ENCODE measurements at regions not wholly inside any gene's neighbourhood (a gene's known extent, or its start where the extent isn't known, plus 50 kb on each side); places are given as distances from the start of the nearest gene placed in this dataset.

DNA sequence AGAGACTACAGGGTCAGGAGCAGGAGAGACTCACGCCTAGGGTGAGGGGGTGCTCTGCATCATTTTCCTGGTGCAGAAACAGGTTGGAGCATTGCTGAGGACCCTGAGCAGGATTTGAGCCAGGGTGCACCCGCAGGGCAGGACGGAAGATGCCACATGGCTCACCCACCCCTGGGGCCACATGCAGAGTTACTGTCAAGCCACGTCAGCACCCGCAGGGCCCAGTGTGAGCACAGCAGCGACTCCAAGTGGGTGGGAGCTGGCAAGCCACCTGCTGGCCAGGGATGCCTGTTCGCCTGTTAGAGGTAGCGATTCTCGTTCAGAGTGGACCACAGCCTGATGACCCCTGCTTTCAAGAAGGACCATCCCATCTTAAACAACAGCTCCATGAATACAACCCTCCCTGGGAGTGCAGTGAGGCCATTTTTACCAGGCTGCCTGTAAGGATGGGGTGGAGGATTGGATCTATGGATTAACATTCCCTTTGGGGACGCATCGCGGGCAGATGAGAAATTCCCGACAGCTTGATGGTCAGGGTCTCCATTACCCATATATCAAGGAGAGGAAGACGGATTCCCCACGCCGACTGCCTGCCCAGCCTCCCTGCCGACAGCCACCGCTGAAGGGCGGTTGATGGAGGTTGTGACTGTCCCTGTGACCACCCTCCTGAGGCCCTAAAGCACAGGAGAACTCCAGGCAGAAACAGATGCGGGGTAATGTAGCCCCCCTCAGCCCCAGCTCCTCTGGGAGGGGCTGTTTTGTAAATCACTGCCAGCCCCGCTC is 101.1 kb upstream of the RET start:
- no peak for TF ChIP-seq CTCF (IDR thresholded peaks at IDR 0.05)
- no peak overlapping the region for H3K4me3 ChIP-seq
- H3K9me3 ChIP-seq, result no peaks in the 10 kb centered on the region
- peaks cover 2% of the 10 kb centered on the region for H3K27me3 ChIP-seq (ENCODE audit: low read depth)
- no peaks in the 10 kb centered on the region for H3K4me1 ChIP-seq
- no peaks in the 10 kb centered on the region for H3K36me3 ChIP-seq
- intact Hi-C loops (cut with DNase I), result no loop called here
- DNase-seq (no peak), ATAC-seq (no peak)
- H3K27ac ChIP-seq, result no peak overlapping the region

DNA sequence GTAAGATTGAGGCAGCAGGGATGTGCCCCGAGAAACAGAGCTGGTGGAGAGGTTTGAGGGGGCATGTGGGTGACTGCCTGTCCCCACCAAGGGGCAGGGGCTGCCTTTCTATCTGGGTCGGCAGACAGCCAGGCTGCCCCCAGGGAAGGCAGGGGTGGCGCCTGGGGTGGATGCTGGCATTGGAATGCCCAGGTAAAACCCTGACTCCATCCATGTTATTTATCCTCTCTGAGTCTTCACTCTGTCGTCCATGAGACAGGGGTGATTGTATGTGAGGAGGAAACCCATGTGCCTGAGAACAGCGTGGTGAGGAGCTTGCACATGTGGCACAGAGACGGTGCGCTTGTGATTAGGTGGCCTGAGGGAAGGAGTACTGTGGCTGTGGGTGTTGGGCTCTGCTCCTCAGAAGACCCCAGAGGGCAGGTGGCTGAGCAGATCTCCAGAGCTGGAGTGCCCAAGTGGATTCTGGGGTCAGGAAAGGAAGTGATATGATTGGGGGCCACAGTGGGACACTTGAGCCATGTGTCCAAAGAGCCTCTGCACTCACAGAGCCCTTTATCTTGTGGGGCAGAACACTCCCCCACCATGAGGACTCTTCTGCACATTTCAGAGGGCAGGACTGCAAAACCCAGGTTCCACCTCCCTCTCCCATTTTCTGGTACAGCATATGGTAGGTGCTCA is 100.4 kb upstream of the RET start:
- Histone ChIP-seq H3K9me3 (no peaks in the 10 kb centered on the region), H3K27ac (no peak overlapping the region), H3K4me1 (no peaks in the 10 kb centered on the region), H3K36me3 (no peaks in the 10 kb centered on the region), H3K4me3 (no peak overlapping the region), H3K27me3 (ENCODE audit: low read depth) (no peaks in the 10 kb centered on the region)
- intact Hi-C loops (cut with DNase I), result no loop called here
- no peak for DNase-seq
- no peak for ATAC-seq
- no peak for TF ChIP-seq CTCF (IDR thresholded peaks at IDR 0.05)

GRCh38 chr10:42977032-42977416 is 99.8 kb upstream of the RET start:
- Histone ChIP-seq H3K27ac (no peak overlapping the region), H3K36me3 (no peaks in the 10 kb centered on the region), H3K9me3 (no peaks in the 10 kb centered on the region), H3K4me3 (no peak overlapping the region), H3K27me3 (ENCODE audit: low read depth) (no peaks in the 10 kb centered on the region), H3K4me1 (no peaks in the 10 kb centered on the region)
- TF ChIP-seq CTCF (IDR thresholded peaks at IDR 0.05), result no peak
- ATAC-seq (no peak), DNase-seq (peak; percentile 20)
- intact Hi-C loops (cut with DNase I), result no loop called here

DNA sequence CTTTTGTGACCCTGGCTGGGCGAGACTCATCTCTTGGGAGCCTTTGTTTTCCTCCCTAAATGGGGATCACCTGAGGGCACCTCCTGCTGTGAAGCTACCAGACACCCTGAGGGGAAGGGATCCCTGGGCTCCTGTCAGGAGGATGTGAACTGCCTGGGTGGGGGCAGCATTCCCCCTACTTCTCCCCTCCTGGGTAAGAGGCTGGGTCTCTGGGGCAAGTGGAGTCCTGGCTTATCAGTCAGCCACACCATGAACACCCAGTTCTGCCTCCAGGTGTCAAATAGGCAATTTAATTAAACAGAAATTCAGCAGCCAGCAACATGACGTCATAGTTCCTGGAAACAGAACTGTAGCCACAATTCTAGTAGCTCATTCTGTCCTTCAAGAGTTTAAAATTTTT is 97.7 kb upstream of the RET start:
- Histone ChIP-seq H3K27me3 (ENCODE audit: low read depth) (no peaks in the 10 kb centered on the region), H3K4me3 (no peak overlapping the region), H3K27ac (no peak overlapping the region), H3K4me1 (no peaks in the 10 kb centered on the region), H3K9me3 (no peaks in the 10 kb centered on the region), H3K36me3 (no peaks in the 10 kb centered on the region)
- ATAC-seq (no peak), DNase-seq (no peak)
- intact Hi-C loops (cut with DNase I), result no loop called here
- no peak for TF ChIP-seq CTCF (IDR thresholded peaks at IDR 0.05)

DNA sequence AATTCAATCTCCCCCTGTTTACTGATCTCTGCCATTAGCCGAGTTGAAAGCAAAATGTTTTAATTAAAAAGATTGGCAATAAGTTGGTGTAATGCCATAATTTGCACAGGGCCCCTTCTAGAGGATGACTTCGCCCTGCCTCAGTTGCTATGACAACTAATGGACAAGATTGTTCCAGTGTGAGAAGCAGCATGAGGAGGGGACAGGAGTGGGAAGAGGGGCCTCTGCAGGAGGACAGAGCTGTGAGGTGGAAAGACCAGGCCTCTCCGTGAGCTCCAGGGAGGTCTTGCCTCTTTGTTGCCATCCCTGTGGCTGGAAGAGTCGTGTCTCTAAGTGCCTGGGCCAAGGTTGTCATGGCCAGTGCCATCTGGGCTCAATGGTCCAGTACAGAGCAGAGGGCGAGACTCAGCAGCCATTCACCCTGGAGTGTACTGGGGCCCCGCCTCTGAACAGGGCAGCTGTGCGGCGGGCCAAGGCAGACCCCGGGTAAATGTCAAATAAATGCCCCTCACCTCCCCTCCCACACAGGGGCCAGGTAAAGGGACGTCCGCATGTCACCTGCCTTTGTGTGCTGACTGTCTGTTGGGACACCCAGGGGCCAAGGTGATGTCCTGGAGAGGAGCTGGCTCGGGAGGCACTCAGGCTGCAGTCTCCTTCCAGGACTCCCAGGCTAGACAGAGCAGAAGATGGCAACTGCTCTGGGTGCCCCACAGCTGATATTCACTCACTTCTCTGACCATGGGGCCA is 97.0 kb upstream of the RET start:
- intact Hi-C loops (cut with DNase I), result no loop called here
- no peak overlapping the region for H3K27ac ChIP-seq
- no peaks in the 10 kb centered on the region for H3K27me3 ChIP-seq (ENCODE audit: low read depth)
- no peaks in the 10 kb centered on the region for H3K36me3 ChIP-seq
- DNase-seq (no peak), ATAC-seq (no peak)
- no peak for TF ChIP-seq CTCF (IDR thresholded peaks at IDR 0.05)
- no peaks in the 10 kb centered on the region for H3K4me1 ChIP-seq
- no peaks in the 10 kb centered on the region for H3K9me3 ChIP-seq
- no peak overlapping the region for H3K4me3 ChIP-seq

All from lower lobe of right lung (tissue), 2 donors.